Muscle layer of duodenum (tissue), 2 donors: ENCODE measurements at regions not wholly inside any gene's neighbourhood (a gene's known extent, or its start where the extent isn't known, plus 50 kb on each side); places are given as distances from the start of the nearest gene placed in this dataset.

Source experiments
- H3K27ac ChIP-seq: one replicate; pipeline ENCODE4 v1.7.0; 2013; ENCODE audit warnings: mild to moderate bottlenecking, low read length
- H3K27me3 ChIP-seq: one replicate; pipeline ENCODE4 v1.7.0; 2013; ENCODE audit warnings: low read depth, mild to moderate bottlenecking, control low read depth, low read length
- H3K36me3 ChIP-seq, 2 donors: one replicate each; pipeline ENCODE4 v1.7.0; 2013; ENCODE audit warnings: low read length in 2 of 2, control low read depth in 1 of 2, mild to moderate bottlenecking in 1 of 2; ENCODE audit not compliant: insufficient read depth in 2 of 2, control insufficient read depth in 1 of 2
- H3K4me1 ChIP-seq, 2 donors: one replicate each; pipeline ENCODE4 v1.7.0; 2013; ENCODE audit warnings: low read length in 2 of 2, mild to moderate bottlenecking in 2 of 2, control low read depth in 1 of 2, moderate library complexity in 1 of 2; ENCODE audit not compliant: insufficient read depth in 2 of 2, control insufficient read depth in 1 of 2
- H3K4me3 ChIP-seq, 2 donors: one replicate each; pipeline ENCODE4 v1.7.0; 2013; ENCODE audit warnings: low read length in 2 of 2, low read depth in 1 of 2, mild to moderate bottlenecking in 1 of 2
- H3K9me3 ChIP-seq, 2 donors: one replicate each; pipeline ENCODE4 v1.7.0; 2013; ENCODE audit warnings: low read length in 2 of 2, control low read depth in 1 of 2, mild to moderate bottlenecking in 1 of 2; ENCODE audit not compliant: control insufficient read depth in 1 of 2
- donor health status: healthy.

DNA sequence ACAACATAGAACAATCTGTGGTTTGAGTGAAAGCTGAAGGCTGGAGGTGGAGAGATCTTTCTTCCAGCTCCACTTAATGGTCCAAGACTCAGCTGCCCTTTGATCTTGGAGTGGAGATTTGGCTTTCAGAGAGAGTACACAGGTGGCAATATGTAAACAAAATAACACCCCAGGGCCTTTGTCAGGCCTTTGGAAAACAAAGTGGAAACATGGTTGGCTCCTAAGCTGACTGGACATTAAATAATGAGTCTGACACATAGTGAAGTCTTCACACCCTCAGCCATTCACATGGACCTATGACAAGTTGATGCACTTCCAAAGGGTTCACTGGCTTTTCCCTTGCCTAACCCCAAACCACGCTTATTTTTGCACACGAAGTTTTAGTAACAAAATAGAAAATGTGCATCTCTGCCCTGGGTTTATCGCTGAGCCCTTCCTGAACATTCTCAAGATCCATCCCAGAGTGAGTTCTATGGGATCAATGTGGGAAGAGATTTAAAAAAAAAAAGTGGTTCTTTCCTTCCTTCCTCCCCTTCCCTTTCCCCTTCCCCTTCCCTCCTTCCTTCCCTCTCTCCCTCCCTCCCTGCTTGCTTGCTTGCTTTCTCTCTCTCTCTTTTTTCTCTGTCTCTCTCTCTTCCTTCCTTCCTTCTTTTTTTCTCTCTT lies 201.3 kb upstream of the NT5C1B start:
- H3K4me3 ChIP-seq = no peak overlapping the region
- H3K27me3 ChIP-seq = no peaks in the 10 kb centered on the region
- H3K9me3 ChIP-seq = no peaks in the 10 kb centered on the region
- H3K36me3 ChIP-seq = no peaks in the 10 kb centered on the region
- peaks cover 0 to 26% of the 10 kb centered on the region in 2 donors for H3K4me1 ChIP-seq
- H3K27ac ChIP-seq = no peak overlapping the region

DNA sequence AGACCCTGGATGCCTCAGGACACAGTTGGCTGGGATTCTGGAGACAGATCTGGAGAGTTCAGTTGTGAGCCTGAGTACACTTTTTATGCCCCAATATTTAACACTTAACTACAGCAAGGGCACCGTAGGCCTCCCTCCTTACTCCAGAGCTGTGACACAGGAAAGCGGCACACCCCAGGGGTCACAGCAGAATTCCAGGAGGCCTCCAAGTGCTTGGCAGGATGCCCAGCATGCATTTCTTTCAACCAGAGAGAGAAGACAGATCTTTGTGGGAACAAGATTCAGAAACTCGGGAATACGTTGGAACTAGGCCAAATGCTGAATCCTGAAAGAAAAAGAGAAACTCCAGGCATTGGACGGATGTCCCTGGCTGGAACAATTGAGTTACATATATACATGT lies 199.2 kb upstream of the NT5C1B start:
- H3K9me3 ChIP-seq = peaks cover 0 to 4% of the 10 kb centered on the region in 2 donors
- no peaks in the 10 kb centered on the region for H3K36me3 ChIP-seq
- no peaks in the 10 kb centered on the region for H3K27me3 ChIP-seq
- no peak overlapping the region for H3K27ac ChIP-seq
- no peak overlapping the region for H3K4me3 ChIP-seq
- peaks cover 0 to 25% of the 10 kb centered on the region in 2 donors for H3K4me1 ChIP-seq

DNA sequence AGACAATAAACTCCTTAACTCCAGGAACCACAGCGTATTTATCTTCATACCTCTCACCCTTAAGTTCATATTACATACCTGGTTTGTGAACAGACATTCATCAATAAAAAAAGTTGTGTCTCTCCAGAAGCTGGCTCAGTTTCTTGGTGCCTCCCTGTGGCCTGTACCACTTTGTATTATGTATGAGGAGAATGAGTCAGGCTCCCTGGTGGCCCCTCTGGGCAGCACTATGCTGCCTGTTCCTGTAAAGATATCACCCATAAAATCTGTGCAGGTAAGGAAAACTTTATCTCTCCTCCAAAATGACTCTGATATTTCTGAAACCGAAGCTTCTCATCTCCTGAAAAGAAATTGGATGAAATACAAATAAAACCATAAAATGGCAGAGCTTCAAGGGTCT lies 198.4 kb upstream of the NT5C1B start:
- Histone ChIP-seq H3K4me1 (peaks cover 0 to 16% of the 10 kb centered on the region in 2 donors), H3K27me3 (no peaks in the 10 kb centered on the region), H3K27ac (no peak overlapping the region), H3K36me3 (no peaks in the 10 kb centered on the region), H3K9me3 (peaks cover 0 to 4% of the 10 kb centered on the region in 2 donors), H3K4me3 (no peak overlapping the region)

DNA sequence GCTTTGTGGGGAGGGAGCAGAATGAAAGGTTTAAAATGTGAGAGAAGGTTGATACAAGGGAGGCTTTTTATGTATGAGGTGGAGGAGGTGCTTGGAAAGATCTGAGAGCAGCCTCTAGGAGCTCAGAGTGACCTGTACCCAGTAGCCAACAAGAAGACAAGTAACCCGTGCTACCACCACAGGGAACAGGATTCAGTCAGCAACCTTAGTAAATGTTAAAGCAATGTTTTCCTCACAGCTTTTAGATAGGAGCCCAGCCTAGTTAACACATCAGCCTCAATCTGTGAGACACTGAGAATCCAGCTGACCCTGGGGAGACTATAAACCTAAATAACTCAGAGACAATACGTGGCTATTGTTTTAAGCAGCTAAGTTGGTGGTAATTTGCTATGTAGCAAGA lies 194.9 kb upstream of the NT5C1B start:
- Histone ChIP-seq H3K27me3 (no peaks in the 10 kb centered on the region), H3K36me3 (no peaks in the 10 kb centered on the region), H3K4me3 (no peak overlapping the region), H3K27ac (no peak overlapping the region), H3K4me1 (peaks cover 0 to 3% of the 10 kb centered on the region in 2 donors), H3K9me3 (peaks cover 0 to 4% of the 10 kb centered on the region in 2 donors)

DNA sequence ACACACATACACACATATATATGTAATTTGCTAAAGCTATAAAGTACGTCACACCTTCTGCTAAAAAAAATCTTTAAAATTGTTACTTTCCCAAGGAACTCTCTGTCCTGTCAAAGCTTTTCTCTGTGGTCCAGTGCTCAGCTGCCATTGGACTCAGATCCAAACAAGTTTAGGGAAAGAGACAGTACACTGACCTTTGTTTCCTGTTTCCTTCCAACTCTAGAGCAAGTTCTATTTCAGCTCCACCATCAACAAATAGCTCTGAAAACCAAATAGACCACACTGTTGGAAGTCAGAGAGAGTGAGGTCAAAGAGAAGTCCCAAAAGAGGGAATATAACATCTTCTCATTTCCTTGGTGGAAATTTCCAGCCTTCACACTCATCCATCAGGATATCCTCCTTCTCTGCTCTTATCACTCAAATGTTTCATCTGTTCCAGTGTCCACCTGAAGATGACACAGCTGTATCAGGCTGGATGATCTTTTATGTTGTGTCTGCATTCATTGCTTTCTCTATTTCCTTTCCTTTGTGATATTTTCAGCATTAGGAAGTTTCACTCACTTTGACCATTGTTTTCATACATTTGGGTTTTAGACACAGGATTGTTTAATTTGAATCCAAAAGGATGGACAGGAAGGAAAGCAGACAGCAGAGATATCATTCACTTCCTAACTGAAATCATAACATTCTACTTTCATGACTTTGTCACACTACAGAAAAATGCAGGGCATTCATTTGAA lies 192.3 kb upstream of the NT5C1B start:
- Histone ChIP-seq H3K27me3 (no peaks in the 10 kb centered on the region), H3K9me3 (peaks cover 0 to 4% of the 10 kb centered on the region in 2 donors), H3K4me3 (no peak overlapping the region), H3K36me3 (no peaks in the 10 kb centered on the region), H3K4me1 (no peaks in the 10 kb centered on the region), H3K27ac (no peak overlapping the region)

DNA sequence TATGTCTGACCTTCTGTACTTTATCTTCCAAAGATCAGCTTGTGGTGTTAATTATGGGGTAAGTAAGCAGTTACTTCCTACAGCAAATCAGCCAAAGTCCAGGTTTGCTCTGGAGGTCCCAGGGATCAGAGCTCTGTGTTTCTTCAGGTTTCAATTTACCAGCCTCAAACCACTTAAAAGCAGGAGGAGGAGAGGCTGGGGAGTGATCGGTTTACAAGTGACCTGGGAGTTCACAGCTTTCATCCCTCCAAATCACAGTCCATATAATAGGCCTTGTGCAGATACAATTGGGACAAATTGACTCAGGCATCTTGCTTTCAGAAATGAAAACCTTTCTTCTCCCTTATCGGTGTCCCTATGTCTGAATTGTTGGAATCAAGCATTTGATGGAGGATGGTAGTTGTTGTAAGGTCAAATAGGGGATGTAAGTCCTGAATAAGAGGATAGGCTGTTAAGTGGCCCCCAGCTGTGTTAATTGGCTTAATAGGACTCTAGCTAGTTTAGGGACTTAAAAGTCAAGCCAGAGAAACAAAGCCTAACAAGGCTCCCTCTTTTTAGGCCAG lies 188.0 kb upstream of the NT5C1B start:
- no peak overlapping the region for H3K27ac ChIP-seq
- no peak overlapping the region for H3K4me3 ChIP-seq
- H3K36me3 ChIP-seq = no peaks in the 10 kb centered on the region
- H3K4me1 ChIP-seq = no peaks in the 10 kb centered on the region
- no peaks in the 10 kb centered on the region for H3K9me3 ChIP-seq
- H3K27me3 ChIP-seq = no peaks in the 10 kb centered on the region

DNA sequence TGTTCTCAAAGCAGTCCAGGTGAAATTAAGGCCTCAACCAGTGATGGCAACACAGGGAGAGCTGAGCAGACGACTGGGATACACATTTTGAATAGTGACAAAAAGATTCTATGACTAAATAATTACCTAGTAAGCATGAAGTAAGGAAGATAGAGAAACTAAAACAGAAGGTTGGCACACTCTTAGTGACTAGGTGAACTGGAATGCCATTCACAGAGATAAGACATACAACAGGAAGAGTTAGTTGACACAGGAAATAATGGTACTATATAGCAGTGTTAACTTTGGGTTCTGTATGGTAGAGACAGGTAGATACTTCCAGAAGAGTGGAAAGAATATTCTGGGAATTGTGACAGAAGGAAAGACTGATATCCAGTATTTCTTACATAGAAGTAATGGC lies 181.8 kb upstream of the NT5C1B start:
- Histone ChIP-seq H3K27me3 (no peaks in the 10 kb centered on the region), H3K36me3 (no peaks in the 10 kb centered on the region), H3K9me3 (peaks cover 0 to 11% of the 10 kb centered on the region in 2 donors), H3K4me1 (no peaks in the 10 kb centered on the region), H3K4me3 (no peak overlapping the region), H3K27ac (no peak overlapping the region)

DNA sequence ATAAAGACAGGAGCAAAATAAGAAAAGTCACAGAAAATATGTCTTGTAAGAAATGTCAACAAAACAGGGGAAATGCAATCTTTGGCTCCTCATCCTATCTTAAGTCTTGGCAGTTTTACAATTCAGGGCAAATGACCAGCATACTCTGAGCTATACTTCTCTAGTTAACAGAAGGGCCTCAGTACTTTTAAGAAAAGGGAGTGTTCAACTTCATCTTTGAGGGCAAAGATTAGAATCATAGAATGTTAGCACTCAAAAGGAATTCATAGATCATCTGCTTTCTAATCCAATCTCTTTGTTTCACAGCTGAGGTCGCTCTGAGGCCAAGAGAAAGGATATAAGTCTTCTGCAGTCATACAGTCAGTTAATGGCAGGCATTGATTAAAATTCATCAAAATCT lies 174.0 kb upstream of the NT5C1B start:
- Histone ChIP-seq H3K36me3 (no peaks in the 10 kb centered on the region), H3K9me3 (peaks cover 0 to 2% of the 10 kb centered on the region in 2 donors), H3K4me1 (no peaks in the 10 kb centered on the region), H3K27me3 (no peaks in the 10 kb centered on the region), H3K4me3 (no peak overlapping the region), H3K27ac (no peak overlapping the region)

DNA sequence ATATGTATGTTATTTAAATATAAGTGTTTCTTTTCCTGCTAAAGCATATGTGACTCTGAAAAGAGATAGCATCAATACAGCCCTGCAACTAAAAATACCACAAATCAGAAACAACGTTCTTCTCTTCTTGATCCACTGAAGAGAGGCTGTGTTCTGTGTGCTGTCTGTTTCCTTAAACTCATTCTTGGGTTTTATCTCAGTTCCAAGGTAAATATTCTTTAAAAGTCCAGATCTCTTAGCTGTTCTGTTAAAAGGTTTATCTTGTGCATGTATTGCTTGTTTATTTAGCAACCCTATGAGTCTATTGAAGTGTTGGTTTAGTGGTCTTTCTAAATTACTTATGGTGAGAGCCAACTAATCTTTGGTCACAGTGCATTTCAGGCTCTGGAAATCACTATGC lies 173.3 kb upstream of the NT5C1B start:
- Histone ChIP-seq H3K4me3 (no peak overlapping the region), H3K9me3 (no peaks in the 10 kb centered on the region), H3K27me3 (no peaks in the 10 kb centered on the region), H3K27ac (no peak overlapping the region), H3K4me1 (no peaks in the 10 kb centered on the region), H3K36me3 (no peaks in the 10 kb centered on the region)

DNA sequence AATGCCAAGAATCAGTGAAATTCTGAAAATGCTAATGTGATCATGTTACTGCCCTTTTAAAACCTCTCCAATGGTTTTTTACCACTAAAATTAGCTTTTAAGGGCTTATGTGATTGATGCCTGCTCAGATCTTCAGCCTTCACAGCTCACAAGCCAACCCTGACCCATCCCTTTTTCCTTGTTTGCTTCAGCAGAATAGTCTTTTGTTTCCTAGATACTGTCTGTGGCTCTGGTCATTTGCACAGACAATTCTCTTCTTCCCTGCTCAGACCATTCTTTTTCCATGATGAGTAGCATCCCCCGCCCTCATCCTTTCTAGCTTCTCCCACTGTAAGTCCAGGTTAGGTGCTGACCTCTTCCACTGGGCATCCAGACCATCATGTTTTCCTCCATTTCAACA lies 164.9 kb upstream of the NT5C1B start:
- Histone ChIP-seq H3K27me3 (no peaks in the 10 kb centered on the region), H3K4me3 (no peak overlapping the region), H3K36me3 (no peaks in the 10 kb centered on the region), H3K4me1 (peaks cover 0 to 9% of the 10 kb centered on the region in 2 donors), H3K9me3 (no peaks in the 10 kb centered on the region), H3K27ac (no peak overlapping the region)

DNA sequence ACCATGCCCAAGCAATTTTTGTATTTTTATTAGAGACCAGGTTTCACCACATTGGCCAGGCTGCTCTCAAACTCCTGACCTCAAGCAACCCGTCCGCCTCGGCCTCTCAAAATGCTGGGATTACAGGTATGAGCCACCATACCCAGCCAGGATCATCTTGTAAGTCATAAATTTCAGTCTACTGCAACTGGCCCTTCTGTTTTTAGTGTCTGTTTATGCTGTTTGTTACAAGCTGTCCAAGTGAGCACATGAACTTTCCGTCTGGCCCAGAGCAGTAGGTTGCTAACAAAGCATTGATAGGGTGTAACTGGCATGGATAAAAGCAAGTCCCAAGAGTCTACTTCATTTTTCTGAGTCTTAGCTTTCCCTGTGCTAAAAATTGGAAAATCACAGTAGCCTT lies 164.4 kb upstream of the NT5C1B start:
- H3K4me3 ChIP-seq = no peak overlapping the region
- H3K9me3 ChIP-seq = no peaks in the 10 kb centered on the region
- no peaks in the 10 kb centered on the region for H3K36me3 ChIP-seq
- H3K27me3 ChIP-seq = no peaks in the 10 kb centered on the region
- H3K27ac ChIP-seq = no peak overlapping the region
- H3K4me1 ChIP-seq = peaks cover 0 to 9% of the 10 kb centered on the region in 2 donors
